ENCODE measurements at regions not wholly inside any gene's neighbourhood (a gene's known extent, or its start where the extent isn't known, plus 50 kb on each side); places are given as distances from the start of the nearest gene placed in this dataset. TPM values are rescaled to one million over a fixed set of nuclear protein-coding genes. Genes with fewer than 3 reads are reported as not detected.

DNA sequence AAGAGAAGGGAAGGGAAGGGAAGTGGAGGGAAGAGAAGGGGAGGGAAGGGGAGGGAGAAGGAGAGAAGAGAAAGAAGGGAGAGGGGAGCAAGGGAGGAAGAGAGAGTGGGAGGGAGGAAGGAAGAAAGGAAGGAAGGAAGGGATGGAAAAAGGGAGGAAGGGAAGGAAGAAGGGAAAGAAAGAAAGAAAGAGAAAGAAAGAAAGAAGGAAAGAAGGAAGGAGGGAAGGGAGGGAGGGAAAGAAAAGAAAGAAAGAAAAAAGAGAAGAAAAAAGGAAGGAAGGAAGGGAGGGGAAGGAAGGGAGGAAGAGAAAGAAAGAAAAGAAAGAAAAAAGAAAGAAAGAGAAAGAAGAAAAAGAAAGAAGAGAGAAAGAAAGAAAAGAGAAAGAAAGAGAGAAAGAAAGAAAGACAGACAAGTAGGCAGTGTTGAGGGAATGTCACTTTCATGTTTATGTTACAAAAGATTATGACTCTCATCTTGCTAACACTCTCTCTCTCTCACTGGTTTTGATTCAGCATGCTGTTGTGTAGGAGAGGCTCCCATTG is 58.0 kb upstream of the ZNF804A start:
- no peak for TF ChIP-seq CTCF (IDR thresholded peaks at IDR 0.05; ENCODE audit: unreplicated experiment)
- H3K36me3 Mint-ChIP-seq (ENCODE audit: insufficient read depth, unreplicated experiment), result no peaks in the 10 kb centered on the region
- no TSS peak for BruUV-seq (replicated peaks)
- no peaks in the 10 kb centered on the region for H3K9me3 Mint-ChIP-seq (ENCODE audit: unreplicated experiment)
- CTCF ChIA-PET, result interaction anchor here (0.7 kb wide), 1 partner anchor 797 kb away, joined by 3 read pairs; no protein-coding TSS in a partner anchor
- POLR2A ChIA-PET, result interaction anchor here (0.7 kb wide), 1 partner anchor 1888 kb away, joined by 3 read pairs; no protein-coding TSS in a partner anchor
- intact Hi-C loops (cut with micrococcal nuclease), result no loop called here
- no peak for DNase-seq (ENCODE audit: unreplicated experiment)
- H3K27ac Mint-ChIP-seq (ENCODE audit: low read depth, unreplicated experiment), result peak overlapping the region; percentile 50
- H3K4me1 Mint-ChIP-seq (ENCODE audit: insufficient read depth, unreplicated experiment), result peaks cover 5% of the 10 kb centered on the region
- no peaks in the 10 kb centered on the region for H3K27me3 Mint-ChIP-seq (ENCODE audit: insufficient read depth, unreplicated experiment)
- H3K4me3 Mint-ChIP-seq (ENCODE audit: unreplicated experiment), result no peak overlapping the region

GRCh38 chr2:184541591-184541990 is 56.7 kb upstream of the ZNF804A start:
- Mint-ChIP-seq H3K36me3 (ENCODE audit: insufficient read depth, unreplicated experiment) (no peaks in the 10 kb centered on the region), H3K4me3 (ENCODE audit: unreplicated experiment) (no peak overlapping the region), H3K9me3 (ENCODE audit: unreplicated experiment) (no peaks in the 10 kb centered on the region), H3K27me3 (ENCODE audit: insufficient read depth, unreplicated experiment) (no peaks in the 10 kb centered on the region), H3K4me1 (ENCODE audit: insufficient read depth, unreplicated experiment) (peaks cover 5% of the 10 kb centered on the region), H3K27ac (ENCODE audit: low read depth, unreplicated experiment) (no peak overlapping the region)
- no TSS peak for BruUV-seq (replicated peaks)
- no peak for DNase-seq (ENCODE audit: unreplicated experiment)
- ChIA-PET CTCF (no interaction called here), POLR2A (no interaction called here)
- intact Hi-C loops (cut with micrococcal nuclease), result no loop called here
- TF ChIP-seq CTCF (IDR thresholded peaks at IDR 0.05; ENCODE audit: unreplicated experiment), result no peak

DNA sequence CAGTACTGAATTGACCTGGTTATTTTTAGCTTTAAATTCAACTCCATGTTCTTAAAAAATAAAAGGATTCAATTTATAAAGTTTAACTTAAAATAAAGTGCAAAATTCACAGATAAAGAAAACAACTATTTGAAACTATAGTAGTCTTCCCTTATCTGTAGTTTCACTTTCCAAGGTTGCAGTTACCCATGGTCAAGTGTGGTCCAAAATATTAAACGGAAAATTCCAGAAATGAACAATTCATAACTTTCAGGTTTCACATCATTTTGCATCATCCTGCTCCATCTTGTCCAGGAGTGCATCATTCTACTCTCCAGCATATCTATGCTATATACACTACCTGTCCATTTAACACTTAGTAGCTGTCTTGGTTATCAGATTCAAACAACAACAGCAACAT is 54.5 kb upstream of the ZNF804A start:
- no peak for TF ChIP-seq CTCF (IDR thresholded peaks at IDR 0.05; ENCODE audit: unreplicated experiment)
- Mint-ChIP-seq H3K9me3 (ENCODE audit: unreplicated experiment) (peaks cover 7% of the 10 kb centered on the region), H3K4me1 (ENCODE audit: insufficient read depth, unreplicated experiment) (peaks cover 5% of the 10 kb centered on the region), H3K27ac (ENCODE audit: low read depth, unreplicated experiment) (no peak overlapping the region), H3K27me3 (ENCODE audit: insufficient read depth, unreplicated experiment) (no peaks in the 10 kb centered on the region), H3K36me3 (ENCODE audit: insufficient read depth, unreplicated experiment) (no peaks in the 10 kb centered on the region), H3K4me3 (ENCODE audit: unreplicated experiment) (no peak overlapping the region)
- POLR2A ChIA-PET, result no interaction called here
- no TSS peak for BruUV-seq (replicated peaks)
- CTCF ChIA-PET, result no interaction called here
- intact Hi-C loops (cut with micrococcal nuclease), result no loop called here
- no peak for DNase-seq (ENCODE audit: unreplicated experiment)

Small RNAs in the stretch of these regions (microRNA-seq; reads per million reads assigned to microRNA genes)
- gene MIR548AE1, result not detected

All from MCF 10A (cell line).